Activated T-cell treated with anti-CD3 and anti-CD28 coated beads for 48 hours (primary cell): ENCODE measurements at regions not wholly inside any gene's neighbourhood (a gene's known extent, or its start where the extent isn't known, plus 50 kb on each side); places are given as distances from the start of the nearest gene placed in this dataset.

Experiments
- DNase-seq: peaks from one replicate; pipeline ENCODE4 v3.0.0-alpha.2; 2020; ENCODE audit warnings: low read depth

DNA sequence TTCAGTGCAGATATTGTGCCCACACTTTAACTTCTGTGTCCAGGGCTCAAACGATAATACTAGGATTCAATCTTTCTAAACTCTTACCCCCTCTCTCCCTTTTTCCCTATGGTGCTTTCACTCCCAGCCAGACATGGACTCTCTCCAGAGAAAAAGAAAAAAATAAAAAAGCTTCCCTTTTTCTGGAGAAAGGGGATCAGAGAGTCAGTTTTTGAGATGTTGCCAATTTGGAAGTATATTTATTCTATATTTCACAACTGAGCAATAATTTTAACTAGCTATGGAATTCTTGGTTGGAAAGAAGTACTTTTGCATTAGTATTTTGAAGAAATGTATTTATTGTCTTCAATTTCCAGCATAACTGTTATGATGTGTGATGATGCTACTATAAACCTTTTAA lies 72.2 kb upstream of the ZFP64 start:
- DNase-seq = no peak

DNA sequence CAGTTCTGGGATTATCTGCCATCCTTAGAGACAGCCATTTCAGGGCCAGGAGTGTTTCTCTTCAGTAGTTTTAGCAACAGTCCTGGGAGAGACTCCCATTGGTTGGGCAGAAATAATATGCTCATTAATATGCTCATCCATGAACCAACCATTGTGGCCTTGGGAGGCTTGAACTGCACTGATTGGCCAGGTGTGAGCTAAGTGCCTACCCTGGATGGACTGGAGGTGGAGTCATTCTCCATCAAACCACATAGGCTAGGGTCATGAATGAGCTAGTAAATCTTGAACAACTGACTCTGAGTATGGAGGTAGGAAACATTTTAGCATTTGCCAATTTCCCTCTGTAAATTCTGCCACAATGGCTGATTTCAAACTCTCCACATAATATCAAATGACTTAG lies 70.2 kb upstream of the ZFP64 start:
- DNase-seq = no peak

- no peak for DNase-seq
These were observed 67.7 kb upstream of the ZFP64 start for GRCh38 chr20:52259295-52259694.

GRCh38 chr20:52256454-52256853 lies 64.9 kb upstream of the ZFP64 start:
- no peak for DNase-seq

GRCh38 chr20:52252664-52253063 lies 61.1 kb upstream of the ZFP64 start:
- no peak for DNase-seq

DNA sequence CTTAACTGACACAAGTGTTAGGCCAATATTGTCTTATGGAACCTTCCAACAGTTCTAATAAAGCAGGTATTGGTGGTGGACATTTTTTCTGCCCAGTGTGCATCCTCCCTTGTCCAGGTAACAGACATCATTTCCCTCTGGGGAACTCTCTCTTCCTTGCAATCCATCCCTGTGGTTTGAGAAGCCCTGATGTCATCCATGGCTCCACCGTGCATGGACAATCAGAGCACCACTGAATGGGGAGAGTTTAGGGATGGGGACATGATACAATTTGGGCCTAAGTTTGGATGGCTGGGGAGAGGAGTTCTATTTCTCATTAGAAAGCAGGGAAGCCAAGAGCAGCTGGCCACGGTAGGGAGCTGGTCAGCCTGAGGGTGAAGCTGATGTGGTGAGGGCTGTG lies 60.2 kb upstream of the ZFP64 start:
- no peak for DNase-seq

DNA sequence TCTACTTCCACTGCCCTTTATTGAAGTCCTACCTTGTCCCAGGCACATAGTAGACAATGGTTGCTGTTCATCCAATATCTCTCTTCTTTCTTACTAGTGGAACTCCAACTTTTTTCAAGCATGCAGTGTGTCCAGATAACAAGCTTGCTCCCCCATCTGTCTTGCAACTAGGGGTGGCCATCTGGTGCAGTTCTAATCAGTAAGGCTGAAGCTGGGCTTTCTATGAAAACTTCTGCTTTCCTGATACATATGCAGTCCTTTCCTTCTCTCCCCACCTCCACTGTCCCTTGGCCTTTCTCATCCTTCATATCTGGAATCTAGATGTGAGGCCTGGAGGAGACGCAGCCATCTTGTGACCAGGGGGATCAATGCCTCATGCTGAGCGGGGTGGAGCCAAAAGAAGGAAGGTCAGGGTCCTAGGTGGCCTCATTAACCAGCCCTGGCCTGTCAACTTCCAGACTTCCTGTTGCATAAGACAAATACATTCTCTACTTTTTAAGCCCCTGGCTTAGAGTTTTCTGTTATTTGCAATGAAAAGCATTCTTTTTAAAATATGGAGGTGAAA lies 59.6 kb upstream of the ZFP64 start:
- DNase-seq = no peak

DNA sequence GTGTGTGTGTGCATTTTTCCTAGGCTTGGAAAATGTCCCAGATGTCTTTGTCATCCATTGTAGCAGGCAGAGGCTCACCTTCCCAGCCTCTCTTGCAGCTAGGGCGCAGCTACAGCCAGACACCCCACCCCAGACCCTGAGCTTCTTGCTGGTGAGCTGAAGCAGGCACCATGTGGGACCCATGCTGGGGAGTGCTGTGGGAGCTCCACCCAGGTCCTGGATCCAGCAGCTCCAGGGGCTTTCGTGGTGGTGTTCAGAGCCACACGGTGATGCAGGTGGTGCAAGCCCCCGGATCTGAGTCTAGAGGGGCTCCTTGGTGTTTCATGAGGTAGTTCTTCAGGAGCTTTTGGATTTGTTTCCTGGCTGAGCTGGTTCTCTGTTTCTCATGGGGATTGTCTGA lies 56.0 kb upstream of the ZFP64 start:
- no peak for DNase-seq

GRCh38 chr20:52246366-52246765 lies 54.8 kb upstream of the ZFP64 start:
- DNase-seq = no peak

- DNase-seq = no peak
These were observed 53.1 kb upstream of the ZFP64 start for GRCh38 chr20:52244702-52245101.

DNA sequence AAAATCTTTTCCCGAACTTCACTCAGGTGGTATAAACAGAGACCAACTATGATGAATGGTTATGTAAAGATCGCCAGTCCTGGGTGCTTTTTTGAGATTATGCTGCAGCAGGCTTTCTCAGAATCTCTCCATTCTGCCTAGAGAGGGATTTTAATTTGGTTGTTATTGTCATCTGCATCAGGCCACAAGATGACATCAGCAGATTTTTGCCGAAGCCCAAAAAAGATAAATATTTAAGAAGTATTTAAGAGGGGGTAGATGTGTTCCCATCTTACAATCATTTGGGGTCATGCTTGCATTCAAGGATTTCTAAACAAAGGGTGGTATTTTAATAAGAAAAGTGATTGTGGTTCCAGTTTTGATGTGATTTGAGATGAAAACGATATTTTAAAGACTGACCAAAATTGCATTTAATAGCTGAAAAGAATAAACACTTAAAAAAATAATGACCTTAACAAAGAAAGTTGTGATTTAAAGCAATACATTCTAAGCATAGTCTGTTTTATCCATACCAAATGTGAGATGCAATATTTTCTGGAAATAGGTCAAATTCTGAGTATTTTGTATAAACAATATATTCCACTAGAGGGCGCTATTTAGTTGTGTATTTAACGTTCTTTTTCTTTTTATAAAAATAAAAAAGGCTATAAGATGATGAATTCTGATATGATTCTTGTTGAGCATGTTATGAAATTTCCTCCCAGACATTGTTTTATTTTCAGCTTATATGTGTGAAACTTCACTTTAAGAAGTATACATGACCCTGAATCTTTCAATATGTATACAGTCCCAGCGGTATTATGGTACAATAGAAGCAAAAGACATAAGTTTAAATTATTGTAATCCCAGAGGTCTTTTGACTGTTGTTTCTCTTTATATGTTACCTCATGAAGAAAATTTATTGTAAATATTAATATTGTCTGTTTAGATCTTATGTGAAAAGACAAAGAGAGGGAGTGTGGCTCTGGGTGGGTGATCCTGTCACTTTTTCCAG lies 51.0 kb upstream of the ZFP64 start:
- DNase-seq = no peak
